Activated effector memory CD4-positive, alpha-beta T cell treated with anti-CD3 and anti-CD28 coated beads, Interleukin-2, amount 50 U/mL, for 16 hours (primary cell): ENCODE measurements at regions not wholly inside any gene's neighbourhood (a gene's known extent, or its start where the extent isn't known, plus 50 kb on each side); places are given as distances from the start of the nearest gene placed in this dataset.
"Not testable (repeated sequence)": the region's sequence is repeated elsewhere in the genome, so short reads cannot be mapped to it uniquely, and the experiment has no call there.

Source experiments
- DNase-seq: peaks from one replicate; pipeline ENCODE4 v3.0.0-alpha.2; 2020

DNA sequence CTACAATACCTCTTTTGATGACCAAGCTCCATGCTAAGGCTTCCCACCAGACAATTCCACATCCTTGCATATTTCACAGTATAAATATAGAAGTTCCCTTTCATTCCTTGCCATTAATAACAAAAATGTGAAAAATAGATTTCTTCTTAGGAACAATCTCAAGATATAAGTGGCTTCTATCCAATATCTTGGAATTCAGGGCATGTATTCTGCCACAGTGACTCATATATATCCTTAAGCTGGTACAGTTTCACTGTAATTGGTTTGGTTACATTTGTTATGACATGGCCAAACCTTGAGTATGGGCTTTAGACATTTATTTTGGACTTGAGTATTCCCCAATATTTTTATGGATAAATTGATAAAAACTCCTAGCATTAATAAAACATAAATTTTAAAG, 181.7 kb upstream of the DDX53 start:
- DNase-seq, result no peak

DNA sequence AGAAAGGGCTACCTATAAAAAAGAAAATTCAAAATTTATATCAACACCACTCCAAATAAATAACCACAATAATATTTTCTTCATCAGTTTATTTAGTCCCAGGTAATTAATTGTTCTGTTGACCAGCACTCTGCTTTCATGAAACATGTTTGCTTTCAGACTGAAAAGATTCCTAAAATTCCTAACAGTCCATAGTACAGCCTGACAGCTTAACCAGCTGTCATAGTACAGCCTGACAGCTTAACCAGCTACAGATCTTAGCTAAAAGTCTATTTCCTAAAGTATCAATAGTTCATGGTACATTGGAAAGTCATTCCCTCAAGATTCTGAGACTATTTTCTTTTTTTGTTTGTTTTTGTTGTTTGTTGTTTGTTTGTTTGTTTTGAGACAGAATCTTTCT, 144.1 kb upstream of the DDX53 start:
- no peak for DNase-seq

DNA sequence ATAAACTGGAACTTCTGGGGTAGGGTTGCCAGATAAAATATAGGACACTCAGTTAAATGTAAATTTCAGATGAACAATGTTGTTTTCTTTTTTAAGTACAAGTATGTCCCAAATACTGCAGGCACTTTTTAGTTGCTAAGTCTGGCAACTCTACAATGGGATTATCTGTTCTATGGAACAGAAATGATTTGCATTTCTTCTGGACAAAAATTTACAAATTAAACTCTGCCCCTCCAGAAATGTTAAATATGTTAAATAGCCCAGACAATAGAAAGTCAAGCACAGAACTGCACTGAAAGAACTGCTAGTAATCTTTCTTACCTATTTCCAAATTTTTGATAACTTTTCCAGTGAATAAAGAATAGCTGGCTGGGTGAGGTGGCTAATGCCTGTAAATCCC, 140.1 kb upstream of the DDX53 start:
- no peak for DNase-seq

DNA sequence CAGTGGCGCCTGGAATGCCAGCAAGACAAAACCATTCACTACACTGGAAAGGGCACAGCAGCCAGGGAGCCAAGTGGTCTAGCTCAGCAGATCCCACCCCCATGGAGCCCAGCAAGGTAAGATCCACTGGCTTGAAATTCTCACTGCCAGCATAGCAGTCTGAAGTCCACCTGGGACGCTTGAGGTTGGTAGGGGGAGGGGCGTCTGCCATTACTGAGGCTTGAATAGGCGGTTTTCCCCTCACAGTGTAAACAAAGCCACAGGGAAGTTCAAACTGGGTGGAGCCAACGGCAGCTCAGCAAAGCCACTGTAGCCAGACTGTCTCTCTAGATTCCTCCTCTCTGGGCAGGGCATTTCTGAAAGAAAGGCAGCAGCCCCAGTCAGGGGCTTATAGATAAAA, 133.0 kb upstream of the DDX53 start:
- not testable (repeated sequence) for DNase-seq

DNA sequence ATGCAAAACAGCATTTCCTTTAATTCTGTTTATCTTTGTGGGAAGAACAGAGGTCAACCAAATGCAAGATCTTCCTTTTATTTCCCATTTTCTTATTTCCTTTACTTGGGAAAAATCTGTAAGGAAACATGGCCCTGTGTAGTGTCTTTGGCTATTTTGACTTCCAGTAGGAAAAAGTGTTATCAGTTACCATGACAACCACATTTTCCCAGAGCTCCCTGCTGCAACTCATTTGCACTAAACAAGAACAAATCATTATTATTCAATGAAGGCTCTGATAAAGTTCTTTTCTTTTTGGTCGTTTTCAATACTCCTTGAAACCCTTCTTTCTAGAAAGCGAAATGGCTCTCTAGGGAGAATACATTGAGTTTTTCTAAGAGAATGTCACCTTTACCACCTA, 117.2 kb upstream of the DDX53 start:
- DNase-seq, result no peak

DNA sequence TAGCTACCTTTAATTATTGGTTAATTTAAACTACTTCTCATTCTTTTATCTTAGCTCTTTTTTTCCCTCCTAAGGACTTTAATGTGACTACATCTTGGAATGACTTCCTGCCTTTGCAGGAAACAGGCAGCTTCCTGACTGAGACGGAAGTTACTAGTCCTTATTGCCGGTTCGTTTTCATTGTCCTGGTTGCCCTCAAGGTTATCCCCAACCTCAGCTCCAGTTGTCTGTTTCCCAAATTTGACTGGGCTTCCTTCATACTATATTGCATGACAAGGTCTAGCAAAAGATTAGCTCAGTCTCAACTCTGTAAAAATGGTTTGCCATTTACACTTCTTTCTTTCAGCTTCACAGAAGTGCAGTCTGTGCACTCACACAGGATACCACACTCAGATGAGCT, 109.9 kb upstream of the DDX53 start:
- DNase-seq, result no peak

DNA sequence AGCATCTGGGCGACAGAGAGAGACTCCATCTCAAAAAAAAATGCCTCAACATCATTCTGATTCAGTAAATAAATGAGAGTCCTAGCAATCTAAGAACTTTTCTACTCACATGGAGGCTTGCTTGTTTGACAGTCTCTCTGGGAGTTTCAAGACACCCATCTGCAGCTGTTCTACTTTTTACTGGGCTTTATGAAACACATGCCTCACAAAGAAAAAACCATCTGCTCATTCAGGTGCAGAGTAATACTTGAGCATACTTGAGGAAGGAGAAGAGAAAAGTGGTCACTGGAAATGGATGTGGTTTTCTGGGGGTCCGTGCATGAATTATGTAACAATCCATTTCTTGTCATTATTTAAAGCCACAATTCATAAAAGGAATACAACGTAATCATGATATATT, 87.1 kb upstream of the DDX53 start:
- DNase-seq, result no peak

DNA sequence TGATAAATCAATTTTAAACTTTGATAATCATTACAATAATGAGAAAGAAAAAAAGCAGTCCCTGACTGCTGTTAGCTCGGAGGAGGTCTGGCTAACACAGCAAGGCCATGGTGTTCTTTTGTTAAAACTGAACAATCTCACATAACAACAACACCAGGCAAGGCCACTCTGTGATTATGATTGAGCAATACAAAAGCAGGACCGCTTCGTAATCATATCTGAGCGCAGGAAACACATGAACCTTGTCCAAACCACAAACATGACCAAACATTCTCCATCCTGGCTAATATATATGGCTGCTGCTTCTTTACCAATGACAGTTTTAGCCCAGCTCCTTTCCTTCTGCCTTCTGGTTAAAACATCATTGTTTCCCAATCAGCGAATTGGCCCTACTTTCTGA, 76.8 kb upstream of the DDX53 start:
- no peak for DNase-seq

DNA sequence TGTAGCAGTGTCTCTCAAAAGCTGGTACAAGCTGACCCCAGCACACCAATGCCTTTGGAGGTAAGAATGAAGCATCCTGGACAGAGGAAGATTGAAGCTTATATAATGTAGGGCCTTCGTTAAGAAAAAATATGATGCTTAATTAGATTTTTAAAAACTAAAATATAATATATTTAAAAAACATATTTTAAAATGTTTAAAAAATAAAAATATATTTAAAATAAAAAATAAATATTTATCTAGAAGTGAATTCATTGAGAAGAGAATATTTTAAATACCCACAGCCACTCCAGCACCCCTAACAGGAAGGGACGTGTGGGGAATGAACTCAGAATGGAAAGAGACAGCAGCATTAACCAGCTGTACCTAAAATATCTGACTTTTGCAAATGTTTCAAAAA, 65.1 kb upstream of the DDX53 start:
- DNase-seq, result no peak

DNA sequence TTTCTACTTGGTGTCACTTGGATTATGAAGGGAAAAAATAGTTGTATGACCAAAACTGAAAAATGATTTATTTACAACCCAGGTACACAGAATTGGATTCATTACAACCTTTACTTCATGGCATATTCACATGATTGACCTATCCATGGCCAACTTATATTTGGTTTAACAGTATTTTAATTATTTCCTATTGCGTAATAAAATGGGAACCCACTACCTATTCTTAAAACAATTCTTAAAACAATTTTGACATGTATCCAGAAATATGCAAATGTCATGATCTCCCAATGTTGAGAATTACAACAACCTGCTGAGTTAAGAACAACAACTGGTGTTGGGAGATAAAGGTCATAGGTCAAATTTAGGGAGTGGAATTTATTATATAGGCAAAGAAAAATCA, 54.8 kb upstream of the DDX53 start:
- DNase-seq, result no peak
